Activated CD4-positive, alpha-beta T cell treated with anti-CD3 and anti-CD28 coated beads, Interleukin-2, Interleukin-4, amounts not matched to agents 100 ng/mL and 50 ng/mL, durations not matched to agents 16 hours and 8 hours (primary cell): ENCODE measurements at regions not wholly inside any gene's neighbourhood (a gene's known extent, or its start where the extent isn't known, plus 50 kb on each side); places are given as distances from the start of the nearest gene placed in this dataset.
A peak's percentile ranks its signal among the peaks of the same experiment; 100 is the strongest.
"Not testable (repeated sequence)": the region's sequence is repeated elsewhere in the genome, so short reads cannot be mapped to it uniquely, and the experiment has no call there.

Experiments
- DNase-seq: peaks from one replicate; pipeline ENCODE4 v3.0.0-alpha.2; 2020; ENCODE audit warnings: low spot score

DNA sequence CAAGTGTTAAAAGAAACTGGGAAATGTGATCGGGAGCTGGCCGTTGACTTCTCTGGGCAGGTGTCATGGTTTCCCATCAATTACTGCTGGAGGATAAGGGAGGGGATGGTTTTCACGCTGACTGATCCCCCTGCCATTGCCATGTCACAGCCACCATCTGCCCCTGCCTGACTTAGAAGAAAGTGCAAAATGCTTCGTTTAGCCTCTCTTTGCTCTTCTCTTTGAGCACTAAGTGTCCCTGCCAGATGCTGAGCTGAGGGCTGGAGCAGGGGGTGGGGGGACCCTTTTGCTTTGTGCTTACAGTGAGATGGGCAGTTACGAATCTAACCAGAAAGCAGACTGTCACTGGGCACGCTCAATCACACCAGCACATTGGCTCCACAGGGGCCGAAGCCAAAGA, 138.4 kb upstream of the ALDH1B1 start:
- DNase-seq, result no peak

DNA sequence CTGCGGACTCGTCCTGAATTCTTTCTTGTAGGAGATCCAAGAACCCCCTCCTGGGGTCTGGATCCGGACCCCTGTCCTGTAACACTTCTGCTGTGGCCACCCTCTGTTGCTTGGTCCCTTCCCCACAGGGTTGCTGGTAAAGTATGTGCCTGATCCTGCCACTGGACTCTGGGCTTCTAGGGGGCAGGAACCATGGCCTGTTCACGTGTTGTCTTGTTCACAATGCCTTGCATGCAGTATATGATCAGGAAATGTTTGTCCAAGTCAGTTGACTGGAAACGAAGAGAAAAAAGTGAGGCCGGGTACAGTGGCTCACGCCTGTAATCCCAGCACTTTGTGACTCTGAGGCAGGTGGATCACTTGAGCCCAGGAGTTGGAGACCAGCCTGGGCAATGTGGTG, 139.3 kb upstream of the ALDH1B1 start:
- DNase-seq, result no peak

DNA sequence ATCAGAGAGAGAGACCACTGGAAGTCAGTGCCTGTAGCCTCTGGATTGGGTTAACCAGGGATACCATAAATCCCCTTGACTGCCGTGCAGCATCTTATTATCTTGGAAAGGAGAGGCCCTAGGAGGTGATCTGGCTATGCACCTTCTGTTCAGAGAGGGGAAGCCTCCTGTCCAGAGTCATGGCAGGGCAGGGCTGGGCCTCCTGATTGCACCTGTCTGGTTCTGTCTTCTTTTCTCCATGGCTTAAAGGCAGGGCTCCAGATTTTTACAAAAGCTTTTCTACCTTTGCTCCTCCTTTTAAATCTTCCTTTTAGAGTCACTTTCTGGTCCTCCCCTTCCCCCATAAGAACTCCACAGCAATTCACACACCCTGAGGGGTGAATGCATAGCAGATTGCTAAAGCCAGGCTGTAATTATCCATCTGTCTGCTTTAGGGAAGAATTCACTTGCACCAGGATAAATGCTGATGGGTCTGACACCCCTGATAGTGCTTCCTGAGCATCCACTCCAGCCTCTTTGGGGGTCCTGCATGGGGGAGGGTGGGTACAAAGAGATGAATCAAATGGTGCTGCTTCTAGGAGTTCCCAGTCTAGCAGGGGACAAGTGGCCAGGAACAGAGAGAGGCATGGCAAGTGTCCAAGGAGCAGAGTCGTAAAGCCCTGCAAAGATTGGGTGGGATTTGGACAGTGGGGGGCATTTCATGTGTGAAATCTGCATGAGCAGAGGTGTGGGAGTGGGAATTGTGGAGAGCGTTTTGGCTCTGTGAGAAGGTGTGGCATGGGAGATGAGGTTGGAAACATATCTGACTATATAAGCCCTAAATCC, 141.3 kb upstream of the ALDH1B1 start:
- no peak for DNase-seq

DNA sequence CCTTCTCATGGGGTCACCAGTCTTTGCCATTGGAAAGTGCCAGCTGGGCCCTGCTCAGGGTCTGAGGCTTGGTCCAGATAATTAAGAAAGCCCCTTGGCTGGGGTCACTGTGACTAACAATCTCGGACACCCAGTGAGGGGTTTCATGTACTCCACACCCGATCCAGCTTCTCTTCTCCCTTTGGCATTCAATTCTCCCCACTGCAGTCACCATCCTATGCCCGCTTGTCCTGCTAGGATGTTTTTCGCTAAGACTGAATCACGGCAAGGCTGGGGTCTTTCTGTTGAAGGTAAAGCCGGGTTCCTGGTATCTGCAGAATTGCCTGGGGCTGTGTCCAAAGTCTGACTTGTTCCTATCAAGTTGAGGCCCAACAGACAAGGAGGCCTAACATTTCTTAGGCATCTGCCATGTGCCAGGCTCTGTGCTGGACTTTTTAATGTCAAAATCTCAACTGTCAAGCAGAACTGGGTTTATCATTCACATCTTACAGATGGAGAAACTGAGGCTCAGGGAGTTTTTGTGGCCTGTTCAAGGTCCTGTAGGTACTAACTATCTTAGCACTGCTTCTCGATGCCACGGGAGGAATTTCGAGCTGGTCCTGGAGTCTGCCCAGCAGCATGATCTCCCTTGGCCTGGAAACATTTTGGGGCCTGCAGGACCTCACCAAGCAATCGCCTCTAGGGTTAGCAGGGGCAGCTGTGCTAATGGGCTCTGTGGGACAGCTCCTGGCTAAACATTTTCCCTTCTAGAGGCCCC, 142.0 kb upstream of the ALDH1B1 start:
- DNase-seq, result no peak

DNA sequence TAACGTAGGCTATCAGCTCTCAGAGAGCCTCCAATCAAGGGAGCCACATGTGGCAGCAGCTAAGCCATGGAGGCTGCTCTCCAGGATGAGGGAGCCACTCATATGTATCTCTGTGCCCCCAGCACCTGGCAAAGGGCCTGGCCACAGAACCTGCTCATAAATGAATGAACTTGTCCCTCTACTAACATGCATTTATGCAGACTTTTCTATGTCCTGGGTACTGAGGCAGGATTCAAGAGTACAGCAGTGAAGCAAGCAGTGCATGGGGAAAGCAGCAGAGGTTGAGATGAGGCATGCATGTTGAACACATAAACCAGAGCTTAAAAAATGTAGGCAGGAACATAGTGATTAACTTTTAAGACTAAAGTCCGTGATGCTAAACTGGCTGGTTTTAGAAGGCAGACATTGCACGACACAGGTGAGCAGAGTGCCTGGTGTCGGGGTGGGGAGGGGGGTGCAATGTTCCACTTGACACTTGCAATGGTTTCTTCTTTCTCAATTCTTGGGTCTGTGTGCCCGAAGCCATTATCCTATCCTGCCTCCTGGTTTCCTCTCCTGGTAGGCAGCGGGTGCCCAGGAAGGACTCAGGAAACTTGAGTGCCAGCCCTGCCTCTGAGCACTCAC, 142.8 kb upstream of the ALDH1B1 start:
- DNase-seq, result no peak

DNA sequence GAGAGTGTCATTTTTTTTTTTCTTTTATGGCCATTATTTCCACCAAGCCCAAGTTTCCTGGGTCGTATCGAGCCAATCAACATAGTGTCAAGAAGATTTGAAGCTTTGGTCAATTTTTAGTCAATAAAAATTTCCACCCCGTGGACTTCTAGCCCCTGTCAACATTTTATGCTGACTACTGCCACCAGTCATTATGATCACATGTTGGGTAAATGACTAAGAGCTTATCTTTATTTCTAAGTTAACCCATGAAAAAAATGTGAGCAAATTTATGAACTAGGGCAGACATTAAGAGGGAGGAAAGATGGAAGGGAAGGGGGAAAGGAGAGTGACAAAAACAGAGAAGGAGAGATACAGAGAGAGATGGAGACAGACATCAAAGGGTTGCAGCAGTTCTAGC, 143.5 kb upstream of the ALDH1B1 start:
- DNase-seq, result no peak

DNA sequence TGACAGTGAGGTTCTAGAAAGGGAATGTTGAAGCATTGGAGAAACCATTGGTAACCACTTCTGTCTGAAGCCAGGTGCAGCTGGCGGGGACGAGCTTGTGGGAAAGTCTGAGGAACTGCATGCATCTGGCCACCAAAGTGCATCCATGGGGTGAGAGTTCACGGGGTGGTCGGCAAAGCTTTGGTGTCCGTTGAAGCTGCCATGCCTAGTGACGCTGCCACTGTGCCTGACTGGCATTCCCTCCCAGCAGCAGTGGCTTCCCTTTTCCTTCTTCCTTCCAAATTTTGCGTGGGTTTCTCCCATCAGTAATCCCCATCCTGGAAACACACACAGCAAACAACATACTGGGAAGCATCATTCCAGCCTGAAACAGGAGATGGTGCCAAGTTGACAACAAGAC, 145.7 kb upstream of the ALDH1B1 start:
- no peak for DNase-seq

DNA sequence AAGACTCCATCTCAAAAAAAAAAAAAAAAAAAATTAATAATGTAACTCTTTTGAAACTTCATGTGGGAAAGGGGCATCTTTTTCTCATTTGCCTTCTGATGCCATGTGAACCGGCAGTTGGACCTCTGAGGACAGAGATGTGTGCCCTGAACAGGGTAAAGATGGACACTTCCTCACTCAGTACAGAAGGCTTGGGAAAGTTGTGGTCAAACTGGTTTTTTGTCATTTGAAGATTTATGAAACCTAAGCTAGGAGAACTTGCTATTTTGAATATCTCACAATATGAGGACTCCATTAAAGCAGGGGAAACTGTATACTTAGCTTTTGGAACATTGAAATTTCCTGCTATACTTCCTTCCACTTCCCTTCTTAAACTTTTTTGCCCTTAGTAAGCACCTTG, 147.5 kb upstream of the ALDH1B1 start:
- no peak for DNase-seq

DNA sequence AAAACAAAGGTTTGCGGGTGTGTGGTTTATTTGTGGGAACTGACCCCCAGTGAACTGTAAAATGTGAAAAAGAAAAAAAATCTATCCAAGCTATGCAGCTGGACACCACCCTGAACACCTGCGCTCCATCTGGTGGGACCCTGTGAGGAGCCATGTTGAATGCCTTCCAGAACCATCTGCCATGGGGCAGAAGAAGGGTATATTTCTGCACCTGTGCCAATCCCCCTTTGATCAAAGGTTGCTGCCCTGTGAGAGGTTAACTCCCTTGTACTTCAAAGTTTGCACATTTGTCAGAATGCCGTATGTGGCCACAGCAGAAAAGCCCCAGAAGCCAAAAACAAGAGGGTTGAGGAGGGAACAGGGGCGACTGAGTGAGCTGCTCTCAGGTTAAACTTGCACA, 148.5 kb upstream of the ALDH1B1 start:
- no peak for DNase-seq

DNA sequence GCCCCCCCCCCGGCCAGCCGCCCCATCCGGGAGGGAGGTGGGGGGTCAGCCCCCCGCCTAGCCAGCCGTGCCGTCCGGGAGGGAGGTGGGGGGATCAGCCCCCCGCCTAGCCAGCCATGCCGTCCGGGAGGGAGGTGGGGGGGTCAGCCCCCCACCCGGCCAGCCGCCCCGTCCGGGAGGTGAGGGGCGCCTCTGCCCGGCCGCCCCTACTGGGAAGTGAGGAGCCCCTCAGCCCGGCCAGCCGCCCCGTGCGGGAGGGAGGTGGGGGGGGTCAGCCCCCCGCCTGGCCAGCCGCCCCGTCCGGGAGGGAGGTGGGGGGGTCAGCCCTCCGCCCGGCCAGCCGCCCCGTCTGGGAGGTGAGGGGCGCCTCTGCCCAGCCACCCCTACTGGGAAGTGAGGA, 150.4 kb upstream of the ALDH1B1 start:
- DNase-seq, result not testable (repeated sequence)

DNA sequence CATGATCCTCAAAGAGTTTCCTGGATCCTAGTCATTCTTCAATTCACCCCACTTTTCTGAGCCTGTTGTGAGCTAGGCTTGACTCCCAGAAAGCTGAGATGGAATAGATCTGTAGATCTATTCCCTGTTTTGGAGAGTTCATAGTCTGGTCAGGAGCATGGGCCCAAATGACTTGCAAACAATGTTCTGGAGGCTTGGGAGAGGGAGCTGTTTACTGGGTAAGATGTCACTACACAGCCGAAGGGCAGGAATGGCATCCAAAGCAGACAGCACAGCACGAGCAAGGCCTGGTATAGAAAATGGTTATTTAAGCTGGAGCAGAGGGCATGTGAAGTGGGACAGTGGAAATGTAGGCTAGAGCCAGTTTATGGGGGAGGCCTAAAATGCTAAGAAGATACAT, 152.5 kb upstream of the ALDH1B1 start:
- DNase-seq, result no peak

DNA sequence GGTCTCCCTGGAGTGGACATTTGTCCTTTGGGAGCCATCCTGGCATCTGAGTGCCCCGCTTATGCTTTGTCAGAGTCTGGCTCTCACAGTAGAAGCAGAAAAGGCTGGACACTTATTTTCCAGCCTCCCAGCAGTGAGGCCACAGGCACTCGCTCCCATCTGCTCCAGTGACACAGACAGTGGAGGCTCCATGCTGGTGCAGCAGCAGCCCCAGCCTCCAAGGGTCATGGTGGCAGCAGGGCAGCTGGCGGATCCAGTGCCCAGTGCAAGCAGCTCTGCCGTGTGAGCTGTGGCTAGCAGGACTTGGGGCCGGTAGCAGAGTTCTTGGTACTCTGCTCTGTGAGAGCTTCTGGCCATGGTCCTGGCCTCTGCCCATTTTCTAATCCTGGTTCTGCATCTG, 157.3 kb upstream of the ALDH1B1 start:
- no peak for DNase-seq

DNA sequence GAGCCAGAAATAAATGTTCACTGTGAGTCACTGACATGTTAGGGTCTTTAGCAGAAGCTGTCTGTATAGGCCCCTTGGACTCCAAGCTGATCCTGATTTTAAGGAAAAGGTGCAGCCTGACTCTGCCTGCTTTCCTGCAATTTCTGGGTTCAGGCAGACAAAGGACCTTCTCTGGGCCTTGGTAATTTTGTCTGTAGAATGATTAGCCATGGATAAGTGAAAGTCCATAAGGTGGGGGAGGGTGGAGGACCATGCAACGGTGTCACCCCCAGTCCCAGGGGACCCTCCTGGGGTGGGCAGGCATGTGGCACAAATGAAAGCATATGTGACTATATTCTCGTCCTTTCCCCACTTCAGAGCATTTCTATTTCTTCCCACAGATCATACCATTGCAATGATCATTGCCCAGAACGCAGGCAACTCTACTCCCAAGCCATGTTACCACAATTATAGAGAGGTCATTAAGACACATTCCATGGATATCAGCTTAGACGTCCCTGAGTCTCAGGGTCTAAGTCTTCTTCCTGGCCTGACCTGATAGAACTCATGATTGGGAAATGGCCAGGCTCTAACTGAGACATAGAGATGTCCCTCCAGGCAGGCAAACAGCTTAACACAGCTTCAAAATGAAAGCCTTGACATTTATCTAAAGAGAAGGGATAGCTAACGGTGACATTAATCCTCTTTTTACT, 157.9 kb upstream of the ALDH1B1 start:
- no peak for DNase-seq

DNA sequence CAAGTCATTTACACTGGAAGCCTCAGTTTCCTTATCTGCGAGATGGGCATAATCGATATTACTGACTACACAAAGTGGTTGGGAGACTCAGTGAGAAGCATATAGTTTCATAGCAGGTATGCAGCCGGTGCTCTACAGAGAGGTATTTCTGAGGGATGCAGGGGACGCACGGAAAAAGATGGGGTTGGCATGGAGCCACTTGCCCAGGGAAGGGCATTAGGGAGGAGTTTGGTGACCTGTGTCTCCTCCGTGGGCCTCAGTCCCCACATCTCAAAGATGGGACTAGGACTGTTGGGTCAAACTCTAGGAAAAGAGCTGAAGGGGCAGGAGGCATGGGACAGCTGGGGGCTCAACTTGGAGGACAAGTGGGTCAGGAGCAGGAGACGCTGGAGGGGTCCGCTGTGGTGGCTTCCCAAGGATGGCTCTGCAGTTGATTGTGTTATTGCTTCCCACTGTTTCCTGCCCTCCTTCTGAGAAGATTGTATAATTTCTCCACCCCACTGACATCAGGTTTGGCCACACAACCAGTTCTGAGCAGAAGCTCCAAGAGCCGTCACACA, 158.6 kb upstream of the ALDH1B1 start:
- no peak for DNase-seq

DNA sequence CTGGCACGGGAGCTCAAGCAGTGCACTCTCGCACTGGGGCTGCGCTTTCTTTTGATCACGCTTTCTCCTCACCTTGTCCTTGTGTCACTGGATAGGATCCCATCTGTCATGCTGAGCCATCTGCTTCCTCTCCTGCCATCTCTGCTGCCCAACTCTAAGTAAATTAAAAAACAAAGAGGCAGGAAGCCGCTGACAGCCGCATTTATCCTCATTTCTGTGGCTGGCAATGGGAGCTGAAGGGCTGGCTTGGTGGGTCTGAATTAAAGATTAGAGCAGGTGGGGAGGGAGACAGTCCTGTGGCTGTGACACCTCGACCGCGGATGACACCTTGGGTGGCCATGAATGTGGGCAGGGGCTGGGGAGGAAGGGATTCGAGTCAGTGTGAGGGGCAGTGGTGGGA, 159.2 kb upstream of the ALDH1B1 start:
- no peak for DNase-seq

DNA sequence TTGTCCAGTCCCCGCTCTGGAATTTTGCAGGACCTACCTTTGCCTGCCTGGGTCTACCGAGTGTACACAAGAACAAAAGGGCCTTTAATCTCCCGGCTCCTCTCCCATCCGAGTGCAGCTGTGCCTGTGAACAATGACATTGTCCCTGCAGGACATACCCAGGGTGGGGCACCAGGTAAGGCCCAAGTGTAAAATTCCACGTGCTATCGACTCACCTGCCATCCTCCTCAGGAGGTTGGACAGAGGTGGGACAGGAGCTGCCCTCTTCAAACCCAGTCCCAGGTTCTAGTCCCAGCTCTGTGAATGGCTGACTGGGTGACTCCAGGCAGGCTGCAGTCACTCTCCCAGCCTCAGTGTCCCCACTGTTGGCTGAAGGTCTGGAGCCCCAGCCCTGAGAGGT, 159.6 kb upstream of the ALDH1B1 start:
- DNase-seq, result no peak

DNA sequence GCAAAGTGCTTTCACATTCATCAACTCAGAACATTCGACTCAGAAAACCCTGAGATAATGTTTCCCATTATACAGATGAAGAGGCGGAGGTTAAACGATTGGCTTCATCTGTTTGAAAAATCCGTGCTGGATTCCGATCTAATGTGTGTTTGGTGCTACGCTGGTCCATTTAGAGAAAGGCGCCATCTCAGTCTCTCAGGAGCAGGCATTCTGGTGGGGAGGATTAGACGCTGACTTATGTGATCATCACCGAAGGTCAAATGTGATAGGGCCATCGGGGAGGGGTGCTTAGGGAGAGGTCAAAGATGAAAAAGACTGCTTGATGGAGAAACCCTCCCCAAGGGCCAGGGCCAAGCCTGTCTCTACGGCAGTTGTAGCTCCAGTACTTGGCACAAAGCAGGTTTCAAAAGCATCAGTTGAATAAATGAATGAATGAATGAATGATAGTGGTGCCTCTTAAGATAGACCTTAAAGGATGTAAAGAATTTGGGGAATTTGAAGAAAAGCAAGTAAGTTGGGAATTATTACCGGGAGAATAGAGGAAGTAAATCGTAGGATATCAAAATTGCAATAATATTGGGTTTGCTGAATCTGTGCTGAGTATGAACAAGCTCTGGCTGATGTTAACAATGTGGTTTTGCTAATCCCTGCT, 160.6 kb upstream of the SHB start:
- DNase-seq, result no peak

DNA sequence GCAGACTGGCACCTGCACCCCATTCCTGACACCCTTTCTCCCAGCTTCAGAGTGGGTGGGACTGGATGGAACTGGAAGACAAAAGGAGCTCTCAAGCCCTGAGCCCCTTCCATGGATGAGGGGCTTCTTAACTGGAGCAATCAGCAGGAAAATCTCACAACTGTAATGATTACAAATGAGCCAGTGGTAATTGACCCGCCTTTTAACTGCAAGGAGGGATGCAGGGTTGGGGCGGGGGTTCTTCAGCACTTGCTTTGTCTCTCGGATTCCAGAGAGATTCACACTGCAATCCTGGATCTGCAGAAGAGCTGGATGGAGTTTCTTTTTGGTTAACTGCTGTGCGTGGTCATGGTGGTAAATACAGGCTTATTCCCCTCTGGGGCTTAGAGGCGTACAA, 160.1 kb upstream of the SHB start:
- DNase-seq, result no peak

DNA sequence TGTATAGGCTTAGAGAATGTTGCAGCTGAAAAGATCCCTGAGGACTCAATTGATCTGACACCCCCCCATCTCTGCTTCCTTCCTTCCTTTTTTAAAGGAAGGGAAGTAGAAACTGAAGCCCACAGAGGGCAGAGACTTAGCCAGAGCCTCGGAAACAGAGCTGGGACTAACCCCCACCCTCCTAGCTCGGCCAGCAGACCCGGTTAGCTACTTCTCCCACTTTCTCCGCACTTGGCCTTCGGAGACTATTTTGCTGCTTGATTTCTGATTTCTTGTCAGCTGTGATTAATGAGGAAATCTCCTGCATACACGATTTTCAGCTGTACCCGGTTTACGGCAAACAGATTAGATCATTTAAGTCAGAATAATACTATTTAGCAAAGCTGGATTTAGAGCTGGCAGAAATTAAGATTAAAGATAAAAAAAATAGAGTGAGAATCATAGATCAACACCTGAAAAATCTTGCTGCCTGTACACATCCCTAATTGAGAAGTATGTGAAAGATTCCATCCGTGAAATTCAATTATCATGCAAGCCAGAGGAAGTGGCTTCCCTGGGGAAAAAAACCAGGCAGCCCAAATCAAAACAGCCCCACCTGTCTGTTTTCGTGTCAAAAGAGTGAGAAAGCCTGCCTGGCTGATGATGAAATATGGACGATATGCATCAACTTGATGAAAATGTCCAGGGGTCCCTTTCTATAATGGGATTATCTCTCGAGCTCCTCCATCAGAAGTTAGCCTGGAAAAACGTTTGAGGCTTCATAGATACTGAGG, 159.5 kb upstream of the SHB start:
- DNase-seq, result no peak

DNA sequence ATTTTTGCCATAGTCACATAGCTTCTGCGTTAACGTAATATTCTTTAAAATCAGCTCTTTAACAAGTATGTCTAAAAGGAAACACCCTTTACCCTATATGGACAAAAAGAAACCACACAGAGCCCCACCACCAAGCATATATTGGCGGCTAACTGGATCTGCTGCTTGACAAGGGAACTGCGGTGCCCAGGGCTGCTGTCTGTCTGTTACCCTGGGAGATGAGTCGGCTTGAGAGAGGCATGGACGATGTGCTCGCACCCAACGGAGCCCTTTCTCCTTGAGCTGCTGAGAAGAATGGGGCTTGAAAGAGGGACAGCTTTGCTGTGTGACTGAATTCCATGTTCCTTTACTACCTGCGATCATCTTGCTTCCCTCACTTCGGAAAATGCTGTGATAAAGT, 158.6 kb upstream of the SHB start:
- DNase-seq, result no peak

DNA sequence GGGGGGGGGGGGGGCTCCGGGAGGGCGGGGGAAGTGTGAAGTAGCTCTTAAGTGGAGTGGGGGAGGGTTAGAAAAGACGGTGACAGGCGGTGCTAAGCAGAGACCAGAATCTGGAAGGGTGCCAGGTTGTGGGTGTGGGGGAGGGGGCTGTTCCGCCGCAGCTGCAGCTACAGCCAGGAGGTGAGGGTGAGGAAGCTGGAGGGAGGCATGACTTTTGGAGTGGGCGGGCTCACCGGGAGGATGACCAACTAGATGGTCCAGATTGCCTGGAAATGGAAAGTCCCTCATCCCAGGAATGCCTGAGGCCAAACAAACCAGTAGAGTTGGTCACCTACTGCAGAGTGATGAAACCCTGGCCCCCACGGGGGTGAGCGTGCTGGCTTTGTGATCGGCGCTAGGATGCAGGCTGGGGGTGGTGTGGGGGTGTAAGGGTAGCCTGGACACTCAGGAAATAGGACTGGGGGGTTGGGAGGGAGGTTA, 158.1 kb upstream of the SHB start:
- DNase-seq, result peak; percentile 43
